Skeletal muscle satellite cell (primary cell): ENCODE measurements at regions not wholly inside any gene's neighbourhood (a gene's known extent, or its start where the extent isn't known, plus 50 kb on each side); places are given as distances from the start of the nearest gene placed in this dataset.

Source experiments
- H3K27me3 ChIP-seq: 2 replicates; pipeline ENCODE4 v1.7.0; 2013; ENCODE audit warnings: low read length; ENCODE audit not compliant: control insufficient read depth, insufficient read depth
- H3K36me3 ChIP-seq: 2 replicates; pipeline ENCODE4 v1.7.0; 2013; ENCODE audit warnings: mild to moderate bottlenecking, control low read depth, low read length; ENCODE audit not compliant: insufficient read depth
- H3K4me1 ChIP-seq: 2 replicates; pipeline ENCODE4 v1.7.0; 2013; ENCODE audit warnings: low read length; ENCODE audit not compliant: control insufficient read depth, insufficient read depth
- H3K4me2 ChIP-seq: 2 replicates; pipeline ENCODE4 v1.7.0; 2013; ENCODE audit warnings: mild to moderate bottlenecking, low read length
- H3K4me3 ChIP-seq: 2 replicates; pipeline ENCODE4 v1.7.0; 2013; ENCODE audit warnings: low read length
- H3K9ac ChIP-seq: 2 replicates; pipeline ENCODE4 v1.7.0; 2013; ENCODE audit warnings: mild to moderate bottlenecking, low read depth, low read length, moderate library complexity
- H3K9me3 ChIP-seq: replicated peaks from 2 replicates; pipeline ENCODE4 v1.7.0; 2013; ENCODE audit warnings: mild to moderate bottlenecking, control low read depth, low read length

GRCh38 chr5:103444333-103445038 is 118.1 kb downstream of the NUDT12 start:
- Histone ChIP-seq H3K36me3 (no peaks in the 10 kb centered on the region), H3K27me3 (no peaks in the 10 kb centered on the region), H3K9me3 (no peaks in the 10 kb centered on the region), H3K4me1 (peaks cover 28% of the 10 kb centered on the region), H3K9ac (no peak overlapping the region), H3K4me3 (no peak overlapping the region), H3K4me2 (no peak overlapping the region)

GRCh38 chr5:103442750-103443149 is 119.8 kb downstream of the NUDT12 start:
- no peak overlapping the region for H3K9ac ChIP-seq
- no peaks in the 10 kb centered on the region for H3K27me3 ChIP-seq
- no peak overlapping the region for H3K4me2 ChIP-seq
- H3K36me3 ChIP-seq: no peaks in the 10 kb centered on the region
- H3K9me3 ChIP-seq: no peaks in the 10 kb centered on the region
- H3K4me3 ChIP-seq: no peak overlapping the region
- H3K4me1 ChIP-seq: peaks cover 28% of the 10 kb centered on the region

GRCh38 chr5:103441523-103441922 is 121.1 kb downstream of the NUDT12 start:
- no peaks in the 10 kb centered on the region for H3K9me3 ChIP-seq
- peaks cover 17% of the 10 kb centered on the region for H3K4me1 ChIP-seq
- H3K27me3 ChIP-seq: no peaks in the 10 kb centered on the region
- H3K4me2 ChIP-seq: no peak overlapping the region
- no peak overlapping the region for H3K4me3 ChIP-seq
- no peaks in the 10 kb centered on the region for H3K36me3 ChIP-seq
- H3K9ac ChIP-seq: no peak overlapping the region

GRCh38 chr5:103439007-103439406 is 123.6 kb downstream of the NUDT12 start:
- no peak overlapping the region for H3K9ac ChIP-seq
- H3K4me2 ChIP-seq: no peak overlapping the region
- no peaks in the 10 kb centered on the region for H3K27me3 ChIP-seq
- no peak overlapping the region for H3K4me3 ChIP-seq
- no peaks in the 10 kb centered on the region for H3K9me3 ChIP-seq
- H3K4me1 ChIP-seq: peaks cover 2% of the 10 kb centered on the region
- no peaks in the 10 kb centered on the region for H3K36me3 ChIP-seq

- Histone ChIP-seq H3K4me1 (peaks cover 21% of the 10 kb centered on the region), H3K4me3 (no peak overlapping the region), H3K9ac (no peak overlapping the region), H3K4me2 (no peak overlapping the region), H3K27me3 (no peaks in the 10 kb centered on the region), H3K36me3 (no peaks in the 10 kb centered on the region), H3K9me3 (no peaks in the 10 kb centered on the region)
These were observed 125.9 kb downstream of the NUDT12 start for GRCh38 chr5:103436656-103437055.

- Histone ChIP-seq H3K9me3 (no peaks in the 10 kb centered on the region), H3K4me3 (no peak overlapping the region), H3K4me2 (no peak overlapping the region), H3K27me3 (no peaks in the 10 kb centered on the region), H3K9ac (no peak overlapping the region), H3K4me1 (peaks cover 26% of the 10 kb centered on the region), H3K36me3 (no peaks in the 10 kb centered on the region)
These were observed 126.5 kb downstream of the NUDT12 start for GRCh38 chr5:103436112-103436511.

GRCh38 chr5:103435136-103435889 is 127.3 kb downstream of the NUDT12 start:
- H3K4me3 ChIP-seq: no peak overlapping the region
- H3K9ac ChIP-seq: no peak overlapping the region
- H3K27me3 ChIP-seq: no peaks in the 10 kb centered on the region
- H3K4me2 ChIP-seq: no peak overlapping the region
- no peaks in the 10 kb centered on the region for H3K36me3 ChIP-seq
- peaks cover 29% of the 10 kb centered on the region for H3K4me1 ChIP-seq
- H3K9me3 ChIP-seq: no peaks in the 10 kb centered on the region

GRCh38 chr5:103434057-103434456 is 128.5 kb downstream of the NUDT12 start:
- Histone ChIP-seq H3K4me1 (peaks cover 32% of the 10 kb centered on the region), H3K9ac (no peak overlapping the region), H3K4me2 (no peak overlapping the region), H3K36me3 (no peaks in the 10 kb centered on the region), H3K4me3 (no peak overlapping the region), H3K27me3 (no peaks in the 10 kb centered on the region), H3K9me3 (no peaks in the 10 kb centered on the region)

GRCh38 chr5:103433211-103433610 is 129.4 kb downstream of the NUDT12 start:
- Histone ChIP-seq H3K4me1 (peaks cover 40% of the 10 kb centered on the region), H3K4me3 (no peak overlapping the region), H3K36me3 (no peaks in the 10 kb centered on the region), H3K27me3 (no peaks in the 10 kb centered on the region), H3K9me3 (no peaks in the 10 kb centered on the region), H3K9ac (peak overlapping the region; percentile 34), H3K4me2 (peak overlapping the region; percentile 20)

- Histone ChIP-seq H3K4me3 (no peak overlapping the region), H3K9me3 (no peaks in the 10 kb centered on the region), H3K4me2 (peak overlapping the region; percentile 71), H3K36me3 (no peaks in the 10 kb centered on the region), H3K27me3 (no peaks in the 10 kb centered on the region), H3K9ac (peak overlapping the region; percentile 54), H3K4me1 (peaks cover 79% of the 10 kb centered on the region)
These were observed 133.7 kb downstream of the NUDT12 start for GRCh38 chr5:103428923-103429322.

GRCh38 chr5:103428411-103428871 is 134.1 kb downstream of the NUDT12 start:
- peak overlapping the region; percentile 58 for H3K9ac ChIP-seq
- peaks cover 80% of the 10 kb centered on the region for H3K4me1 ChIP-seq
- no peaks in the 10 kb centered on the region for H3K9me3 ChIP-seq
- H3K27me3 ChIP-seq: no peaks in the 10 kb centered on the region
- peak overlapping the region; percentile 26 for H3K4me3 ChIP-seq
- peak overlapping the region; percentile 71 for H3K4me2 ChIP-seq
- no peaks in the 10 kb centered on the region for H3K36me3 ChIP-seq
